ENCODE measurements at regions not wholly inside any gene's neighbourhood (a gene's known extent, or its start where the extent isn't known, plus 50 kb on each side); places are given as distances from the start of the nearest gene placed in this dataset. TPM values are rescaled to one million over a fixed set of nuclear protein-coding genes. Genes with fewer than 3 reads are reported as not detected.

DNA sequence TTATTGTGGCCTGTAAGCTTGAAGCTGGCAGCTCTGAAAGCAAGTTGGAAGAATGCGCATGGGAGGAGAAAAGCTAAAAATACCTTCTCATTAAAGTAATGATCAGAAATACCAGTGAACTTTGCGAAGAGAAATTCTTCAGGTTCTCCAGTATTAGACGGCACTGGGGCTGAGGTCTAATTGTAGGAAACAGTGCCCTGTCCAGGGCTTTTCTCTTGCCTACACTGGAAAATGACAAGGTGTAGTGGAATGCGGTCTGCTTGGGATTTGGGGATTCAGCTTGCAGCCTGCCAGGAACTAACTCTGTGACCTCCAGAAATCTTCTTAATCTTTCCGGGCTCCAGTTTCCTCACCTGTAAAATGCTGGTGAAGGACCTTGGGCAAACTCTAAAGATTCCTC is 53.3 kb upstream of the KCNJ16 start:
- no peak for DNase-seq

DNA sequence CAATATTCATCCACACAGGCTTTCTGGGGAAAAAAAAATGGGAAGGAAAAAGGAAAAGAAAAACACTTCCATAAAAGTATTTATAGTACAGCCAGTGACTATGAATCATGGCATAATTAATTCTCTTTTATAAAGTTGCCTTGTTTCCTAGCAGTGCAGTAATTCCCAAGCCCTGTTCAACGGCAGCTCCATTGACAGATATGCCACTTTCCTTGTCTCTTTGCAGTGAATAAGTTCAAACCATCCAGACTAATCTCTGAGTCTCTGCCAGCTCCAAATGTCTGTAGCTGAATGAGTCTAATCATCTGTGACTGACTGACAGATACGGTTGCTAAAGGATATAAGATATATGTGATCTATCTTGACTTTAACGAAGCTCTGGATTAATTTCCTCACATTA is 52.9 kb upstream of the KCNJ16 start:
- no peak for DNase-seq

DNA sequence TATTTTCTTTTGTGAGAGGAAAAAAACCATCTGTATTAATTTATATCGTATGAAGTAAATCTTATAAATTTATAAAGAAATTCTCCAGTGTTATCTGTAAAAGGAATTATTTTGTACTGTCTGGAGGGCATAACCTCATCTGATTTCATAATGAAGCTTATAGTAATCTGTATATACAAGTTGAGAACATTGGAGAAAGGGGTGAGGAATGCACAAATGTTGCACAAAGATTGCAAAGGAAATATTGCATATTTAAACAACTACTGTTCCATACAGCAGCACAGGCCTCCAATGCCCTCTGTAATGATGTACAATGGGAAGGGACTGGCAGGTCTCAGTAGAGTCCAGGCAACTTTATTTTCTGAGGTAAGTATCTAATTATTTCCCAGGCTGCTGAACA is 50.8 kb upstream of the KCNJ16 start:
- no peak for DNase-seq

Small RNAs in the stretch of these regions (small RNA-seq; reads per million reads assigned to genes)
- not detected for gene AC002545.1 (ENCODE audit: low replicate concordance)
- gene RF00019 (ENCODE audit: low replicate concordance): not detected
